Testis (tissue), 2 donors: ENCODE measurements at regions not wholly inside any gene's neighbourhood (a gene's known extent, or its start where the extent isn't known, plus 50 kb on each side); places are given as distances from the start of the nearest gene placed in this dataset.
A peak's percentile ranks its signal among the peaks of the same experiment; 100 is the strongest.
"Not testable (repeated sequence)": the region's sequence is repeated elsewhere in the genome, so short reads cannot be mapped to it uniquely, and the experiment has no call there.

Experiments used
- DNase-seq: peaks from one replicate; pipeline ENCODE4 v3.0.0-alpha.2; 2019
- H3K27ac ChIP-seq, 2 donors: fragments of 200-600 bp; sonication (generic); one replicate each; pipeline ENCODE4 v1.5.1; 2019
- H3K27me3 ChIP-seq: fragments of 200-600 bp; sonication (generic); one replicate; pipeline ENCODE4 v1.5.1; 2019
- H3K36me3 ChIP-seq: fragments of 200-600 bp; sonication (generic); one replicate; pipeline ENCODE4 v1.5.1; 2017; ENCODE audit warnings: low read depth; ENCODE audit errors: missing control alignments
- H3K4me1 ChIP-seq: fragments of 200-600 bp; sonication (generic); one replicate; pipeline ENCODE4 v1.5.1; 2019
- H3K4me3 ChIP-seq, 2 donors: fragments of 200-600 bp; sonication (generic); one replicate each; pipeline ENCODE4 v1.5.1; 2017 to 2019
- H3K9me3 ChIP-seq: fragments of 200-600 bp; sonication (generic); one replicate; pipeline ENCODE4 v1.5.1; 2017
- POLR2A ChIP-seq: fragments of 450-650 bp; IDR thresholded peaks from one replicate; pipeline ENCODE4 v1.6.1; 2017; ENCODE audit warnings: antibody characterized with exemption, mild to moderate bottlenecking, moderate library complexity
- WGBS, 2 donors: methylation state at CpG; one replicate each; pipeline ENCODE4 v1.1.5; 2018; 5-methylcytosine and 5-hydroxymethylcytosine counted together
- intact Hi-C: fragments of 100-400 bp; cut with DNase I; formaldehyde crosslinking; loops from one replicate; pipeline ENCODE4 v1.15.1; 2023; ENCODE audit warnings: low total_unique reads
- TF ChIP-seq, protein P1 (sequence below), 3 experiments: fragments of 450-650 bp in 2 of 3; fragments of 200-600 bp in 1 of 3; sonication (generic) in 1 of 3; IDR thresholded peaks; one replicate each; pipeline ENCODE4 v1.5.1; 2016 to 2019; ENCODE audit warnings: antibody characterized with exemption in 3 of 3, mild to moderate bottlenecking in 2 of 3, moderate library complexity in 1 of 3

DNA sequence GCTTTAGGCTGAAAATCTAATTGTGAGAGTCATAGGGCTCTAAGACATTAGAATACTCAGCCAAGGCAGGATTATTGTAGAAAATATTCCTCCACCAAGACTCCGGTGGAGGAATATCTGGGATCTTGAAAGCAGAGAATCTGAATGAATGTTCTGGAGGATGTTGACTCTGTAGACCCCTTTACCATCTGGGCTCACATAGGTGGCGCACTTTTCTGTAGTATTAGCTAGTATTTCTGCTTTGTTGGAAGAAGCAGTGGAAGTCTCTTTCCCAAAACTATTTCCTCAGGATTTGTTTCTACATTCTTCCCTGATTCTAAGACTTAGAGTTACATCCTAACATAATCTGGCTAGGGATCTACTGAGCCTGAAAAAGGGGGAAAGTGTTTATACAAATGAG is 752.4 kb upstream of the SEMA6A start:
- TF ChIP-seq, protein P1, sequence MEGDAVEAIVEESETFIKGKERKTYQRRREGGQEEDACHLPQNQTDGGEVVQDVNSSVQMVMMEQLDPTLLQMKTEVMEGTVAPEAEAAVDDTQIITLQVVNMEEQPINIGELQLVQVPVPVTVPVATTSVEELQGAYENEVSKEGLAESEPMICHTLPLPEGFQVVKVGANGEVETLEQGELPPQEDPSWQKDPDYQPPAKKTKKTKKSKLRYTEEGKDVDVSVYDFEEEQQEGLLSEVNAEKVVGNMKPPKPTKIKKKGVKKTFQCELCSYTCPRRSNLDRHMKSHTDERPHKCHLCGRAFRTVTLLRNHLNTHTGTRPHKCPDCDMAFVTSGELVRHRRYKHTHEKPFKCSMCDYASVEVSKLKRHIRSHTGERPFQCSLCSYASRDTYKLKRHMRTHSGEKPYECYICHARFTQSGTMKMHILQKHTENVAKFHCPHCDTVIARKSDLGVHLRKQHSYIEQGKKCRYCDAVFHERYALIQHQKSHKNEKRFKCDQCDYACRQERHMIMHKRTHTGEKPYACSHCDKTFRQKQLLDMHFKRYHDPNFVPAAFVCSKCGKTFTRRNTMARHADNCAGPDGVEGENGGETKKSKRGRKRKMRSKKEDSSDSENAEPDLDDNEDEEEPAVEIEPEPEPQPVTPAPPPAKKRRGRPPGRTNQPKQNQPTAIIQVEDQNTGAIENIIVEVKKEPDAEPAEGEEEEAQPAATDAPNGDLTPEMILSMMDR (IDR thresholded peaks at IDR 0.05) = no peak
- no peak for TF ChIP-seq POLR2A
- Histone ChIP-seq H3K36me3 (no peaks in the 10 kb centered on the region), H3K4me1 (no peaks in the 10 kb centered on the region), H3K4me3 (no peak overlapping the region), H3K27me3 (no peaks in the 10 kb centered on the region), H3K27ac (no peak overlapping the region), H3K9me3 (no peaks in the 10 kb centered on the region)
- no peak for DNase-seq
- 48 to 100% methylated on average over 2 of the region's 2 CpGs for WGBS, 2 donors
- intact Hi-C loops = no loop called here

DNA sequence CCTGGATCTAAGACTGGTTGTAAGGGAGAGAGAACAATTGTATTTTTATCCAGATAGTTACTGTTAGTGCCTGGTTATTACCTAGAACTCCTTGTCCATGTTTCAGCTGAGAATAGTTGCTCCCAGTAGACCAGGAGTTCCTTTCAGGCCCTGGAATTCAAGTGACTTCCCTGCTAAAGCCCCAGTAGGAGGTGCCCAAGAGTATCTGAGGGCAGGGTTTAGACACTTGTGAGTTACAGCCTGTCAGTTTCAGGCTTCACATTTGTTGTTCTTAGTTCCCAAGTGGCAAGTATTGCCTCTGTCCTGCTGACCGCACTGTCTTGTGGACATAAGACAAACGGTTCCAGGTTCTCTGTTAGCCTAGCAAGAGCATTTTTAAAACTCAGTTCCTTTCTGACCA is 743.9 kb upstream of the SEMA6A start:
- H3K27ac ChIP-seq = no peak overlapping the region
- H3K36me3 ChIP-seq = no peaks in the 10 kb centered on the region
- H3K4me3 ChIP-seq = no peak overlapping the region
- no peak for DNase-seq
- no peaks in the 10 kb centered on the region for H3K9me3 ChIP-seq
- H3K4me1 ChIP-seq = no peaks in the 10 kb centered on the region
- WGBS, 2 donors = 84 to 89% methylated on average over 2 of the region's 2 CpGs
- intact Hi-C loops = no loop called here
- TF ChIP-seq, protein P1 (IDR thresholded peaks at IDR 0.05) = no peak
- no peak for TF ChIP-seq POLR2A
- H3K27me3 ChIP-seq = no peaks in the 10 kb centered on the region

DNA sequence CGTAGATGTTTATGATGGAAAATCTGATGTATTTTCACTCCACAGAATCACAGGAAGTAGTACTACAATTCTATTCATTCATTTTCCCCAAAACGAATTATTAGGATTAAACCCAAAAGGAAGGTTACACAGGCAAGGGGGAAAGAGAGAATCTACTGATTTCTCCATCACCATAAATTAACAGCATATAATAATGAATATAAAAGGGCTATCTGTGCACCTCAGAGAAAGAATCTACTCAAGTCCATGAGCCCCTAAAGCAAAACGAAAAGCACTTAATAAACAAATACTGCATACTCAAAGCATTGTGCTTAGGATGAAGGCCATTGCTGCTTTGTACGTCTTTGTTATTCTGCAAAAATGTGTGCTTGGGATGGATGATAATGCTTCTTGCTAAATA is 740.5 kb upstream of the SEMA6A start:
- no peak overlapping the region for H3K4me3 ChIP-seq
- TF ChIP-seq, protein P1 (IDR thresholded peaks at IDR 0.05) = no peak
- no peak for TF ChIP-seq POLR2A
- no peak overlapping the region for H3K27ac ChIP-seq
- no peaks in the 10 kb centered on the region for H3K27me3 ChIP-seq
- no peaks in the 10 kb centered on the region for H3K36me3 ChIP-seq
- intact Hi-C loops = no loop called here
- no peaks in the 10 kb centered on the region for H3K4me1 ChIP-seq
- H3K9me3 ChIP-seq = no peaks in the 10 kb centered on the region
- WGBS, 2 donors = 83 to 89% methylated on average over 4 of the region's 4 CpGs
- no peak for DNase-seq

DNA sequence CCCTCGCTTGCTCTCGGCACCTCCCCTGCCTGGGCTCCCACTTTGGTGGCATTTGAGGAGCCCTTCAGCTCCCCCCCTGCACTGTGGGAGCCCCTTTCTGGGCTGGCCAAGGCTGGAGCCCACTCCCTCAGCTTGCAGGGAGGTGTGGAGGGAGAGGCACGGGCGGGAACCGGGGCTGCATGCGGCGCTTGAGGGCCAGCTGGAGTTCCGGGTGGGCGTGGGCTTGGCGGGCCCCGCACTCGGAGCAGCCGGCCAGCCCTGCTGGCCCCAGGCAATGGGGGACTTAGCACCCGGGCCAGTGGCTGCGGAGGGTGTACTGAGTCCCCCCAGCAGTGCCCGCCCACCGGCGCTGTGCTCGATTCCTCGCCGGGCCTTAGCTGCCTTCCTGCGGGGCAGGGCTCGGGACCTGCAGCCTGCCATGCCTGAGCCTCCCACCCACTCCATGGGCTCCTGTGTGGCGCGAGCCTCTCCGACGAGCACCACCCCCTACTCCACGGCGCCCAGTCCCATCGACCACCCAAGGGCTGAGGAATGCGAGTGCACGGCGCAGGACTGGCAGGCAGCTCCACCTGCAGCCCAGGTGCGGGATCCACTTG is 730.0 kb upstream of the SEMA6A start:
- DNase-seq, intact Hi-C loops, H3K4me1 ChIP-seq, H3K36me3 ChIP-seq, H3K9me3 ChIP-seq, H3K27me3 ChIP-seq, H3K27ac ChIP-seq: not testable (repeated sequence)
- WGBS, 2 donors = 43 to 85% methylated on average over 6 to 22 of the region's 34 CpGs
- H3K4me3 ChIP-seq = peak overlapping the region in 1 of 2 donors; percentile 10

DNA sequence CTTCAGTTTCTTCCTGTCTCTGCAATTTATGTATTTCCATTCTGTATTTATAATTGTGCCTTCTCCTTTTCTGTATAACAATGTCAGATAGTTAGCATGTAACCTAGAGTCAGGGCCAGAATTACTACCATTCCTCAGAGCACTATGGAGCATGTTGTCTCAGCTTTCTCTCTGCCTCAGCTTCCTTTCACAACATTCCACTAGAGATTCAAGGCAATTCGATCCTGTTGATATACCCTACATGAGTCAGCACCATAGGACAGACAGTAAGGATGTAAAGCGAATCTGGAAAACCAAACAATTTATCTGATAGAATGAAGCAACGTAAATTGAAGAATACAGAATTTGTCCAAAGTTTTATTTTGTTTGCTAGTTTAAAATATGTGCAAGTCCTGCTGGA is 728.3 kb upstream of the SEMA6A start:
- TF ChIP-seq, protein P1 (IDR thresholded peaks at IDR 0.05) = no peak
- TF ChIP-seq POLR2A = no peak
- intact Hi-C loops = no loop called here
- 83 to 95% methylated on average over 3 of the region's 3 CpGs for WGBS, 2 donors

More for the DNA sequence above, 728.3 kb upstream of the SEMA6A start:
- Histone ChIP-seq H3K4me3 (no peak overlapping the region), H3K36me3 (no peaks in the 10 kb centered on the region), H3K27me3 (no peaks in the 10 kb centered on the region), H3K9me3 (no peaks in the 10 kb centered on the region), H3K4me1 (no peaks in the 10 kb centered on the region), H3K27ac (no peak overlapping the region)
- no peak for DNase-seq
